Smooth muscle cell (in vitro differentiated cells): ENCODE measurements at regions not wholly inside any gene's neighbourhood (a gene's known extent, or its start where the extent isn't known, plus 50 kb on each side); places are given as distances from the start of the nearest gene placed in this dataset.

Source experiments
- DNase-seq: peaks from one replicate; lab custom pipeline; 2025; ENCODE audit not compliant: unreplicated experiment; lab: John Stamatoyannopoulos, UW
- H2AFZ ChIP-seq: fragments of 200-600 bp; sonication (generic); 2 replicates; pipeline ENCODE4 v1.6.0; 2016; ENCODE audit warnings: antibody characterized with exemption, low read depth, mild to moderate bottlenecking
- H3F3A ChIP-seq: fragments of 200-600 bp; sonication (generic); 2 replicates; pipeline ENCODE4 v1.6.0; 2017; ENCODE audit warnings: antibody characterized with exemption, low read depth
- H3K27ac ChIP-seq: fragments of 200-600 bp; sonication (generic); 2 replicates; pipeline ENCODE4 v1.5.1; 2016; ENCODE audit warnings: low read depth, mild to moderate bottlenecking
- H3K27me3 ChIP-seq: fragments of 200-600 bp; sonication (generic); 2 replicates; pipeline ENCODE4 v1.6.1; 2016; ENCODE audit warnings: low read depth, mild to moderate bottlenecking
- H3K36me3 ChIP-seq: fragments of 200-600 bp; sonication (generic); 2 replicates; pipeline ENCODE4 v1.5.1; 2016; ENCODE audit warnings: low read depth
- H3K4me1 ChIP-seq: fragments of 200-600 bp; sonication (generic); 2 replicates; pipeline ENCODE4 v1.5.1; 2016; ENCODE audit warnings: low read depth
- H3K4me2 ChIP-seq: fragments of 200-600 bp; sonication (generic); 2 replicates; pipeline ENCODE4 v1.6.0; 2016; ENCODE audit warnings: mild to moderate bottlenecking
- H3K4me3 ChIP-seq: fragments of 200-600 bp; sonication (generic); 2 replicates; pipeline ENCODE4 v1.5.1; 2016; ENCODE audit warnings: mild to moderate bottlenecking
- H3K79me2 ChIP-seq: fragments of 200-600 bp; sonication (generic); 2 replicates; pipeline ENCODE4 v1.6.0; 2016; ENCODE audit warnings: low read depth, mild to moderate bottlenecking
- H3K9ac ChIP-seq: fragments of 200-600 bp; sonication (generic); 2 replicates; pipeline ENCODE4 v1.6.0; 2016; ENCODE audit warnings: low read depth
- H3K9me3 ChIP-seq: fragments of 200-600 bp; sonication (generic); replicated peaks from 2 replicates; pipeline ENCODE4 v1.5.1; 2016; ENCODE audit warnings: low read depth
- H4K20me1 ChIP-seq: fragments of 200-600 bp; sonication (generic); 2 replicates; pipeline ENCODE4 v1.6.0; 2016; ENCODE audit warnings: low read depth
- WGBS: methylation state at CpG from one replicate; pipeline ENCODE4 v1.1.7; 2016; ENCODE audit warnings: low lambda C conversion rate; 5-methylcytosine and 5-hydroxymethylcytosine counted together
- TF ChIP-seq, protein P1 (sequence below): fragments of 200-600 bp; sonication (generic); IDR thresholded peaks from 2 replicates; pipeline ENCODE4 v1.5.1; 2017; ENCODE audit warnings: borderline replicate concordance, mild to moderate bottlenecking, antibody characterized with exemption; ENCODE audit not compliant: insufficient read depth, poor library complexity, severe bottlenecking

DNA sequence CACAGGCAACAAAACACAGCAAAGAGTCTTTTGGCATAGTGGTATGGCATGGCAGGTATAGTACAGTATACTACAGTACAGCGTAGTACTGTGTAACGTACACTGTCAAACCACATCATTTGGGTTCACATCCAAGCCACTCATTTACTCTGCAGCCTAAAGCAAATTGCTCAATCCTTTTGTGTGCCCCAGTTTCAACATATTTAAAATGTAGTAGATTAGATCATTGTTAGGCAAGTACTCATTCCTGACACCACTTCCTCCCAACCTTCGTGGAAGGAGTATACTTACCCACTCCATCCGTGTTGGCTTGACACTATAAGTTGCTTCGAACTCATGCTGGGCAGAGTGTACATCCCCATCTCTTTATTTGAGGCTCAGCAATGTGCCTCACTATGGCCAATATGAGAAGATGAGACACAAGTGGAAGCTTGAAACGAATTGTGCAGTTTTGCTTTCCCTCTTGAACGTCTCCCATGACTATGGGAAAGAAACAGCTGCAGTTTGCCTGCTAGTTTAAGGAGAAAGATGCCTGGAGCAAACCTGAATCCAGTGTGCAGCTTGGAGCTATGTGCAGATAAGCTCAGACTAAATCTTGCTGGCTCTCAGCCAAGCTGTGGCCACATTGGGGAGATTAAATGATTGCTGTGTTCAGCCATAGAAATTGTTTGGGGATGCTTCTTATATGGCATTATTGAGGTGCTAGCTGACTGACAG is 85.7 kb upstream of the TBL1X start:
- Histone ChIP-seq H2AFZ (no peak overlapping the region), H3K4me2 (no peak overlapping the region), H3K9me3 (no peaks in the 10 kb centered on the region), H3K9ac (no peak overlapping the region), H3K36me3 (no peaks in the 10 kb centered on the region), H3K27me3 (no peaks in the 10 kb centered on the region), H4K20me1 (no peaks in the 10 kb centered on the region), H3F3A (no peaks in the 10 kb centered on the region), H3K4me3 (no peak overlapping the region), H3K27ac (no peak overlapping the region), H3K4me1 (no peaks in the 10 kb centered on the region), H3K79me2 (no peaks in the 10 kb centered on the region)
- TF ChIP-seq, protein P1, sequence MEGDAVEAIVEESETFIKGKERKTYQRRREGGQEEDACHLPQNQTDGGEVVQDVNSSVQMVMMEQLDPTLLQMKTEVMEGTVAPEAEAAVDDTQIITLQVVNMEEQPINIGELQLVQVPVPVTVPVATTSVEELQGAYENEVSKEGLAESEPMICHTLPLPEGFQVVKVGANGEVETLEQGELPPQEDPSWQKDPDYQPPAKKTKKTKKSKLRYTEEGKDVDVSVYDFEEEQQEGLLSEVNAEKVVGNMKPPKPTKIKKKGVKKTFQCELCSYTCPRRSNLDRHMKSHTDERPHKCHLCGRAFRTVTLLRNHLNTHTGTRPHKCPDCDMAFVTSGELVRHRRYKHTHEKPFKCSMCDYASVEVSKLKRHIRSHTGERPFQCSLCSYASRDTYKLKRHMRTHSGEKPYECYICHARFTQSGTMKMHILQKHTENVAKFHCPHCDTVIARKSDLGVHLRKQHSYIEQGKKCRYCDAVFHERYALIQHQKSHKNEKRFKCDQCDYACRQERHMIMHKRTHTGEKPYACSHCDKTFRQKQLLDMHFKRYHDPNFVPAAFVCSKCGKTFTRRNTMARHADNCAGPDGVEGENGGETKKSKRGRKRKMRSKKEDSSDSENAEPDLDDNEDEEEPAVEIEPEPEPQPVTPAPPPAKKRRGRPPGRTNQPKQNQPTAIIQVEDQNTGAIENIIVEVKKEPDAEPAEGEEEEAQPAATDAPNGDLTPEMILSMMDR = no peak
- 67% methylated on average over 7 of the region's 7 CpGs for WGBS
- no peak for DNase-seq

DNA sequence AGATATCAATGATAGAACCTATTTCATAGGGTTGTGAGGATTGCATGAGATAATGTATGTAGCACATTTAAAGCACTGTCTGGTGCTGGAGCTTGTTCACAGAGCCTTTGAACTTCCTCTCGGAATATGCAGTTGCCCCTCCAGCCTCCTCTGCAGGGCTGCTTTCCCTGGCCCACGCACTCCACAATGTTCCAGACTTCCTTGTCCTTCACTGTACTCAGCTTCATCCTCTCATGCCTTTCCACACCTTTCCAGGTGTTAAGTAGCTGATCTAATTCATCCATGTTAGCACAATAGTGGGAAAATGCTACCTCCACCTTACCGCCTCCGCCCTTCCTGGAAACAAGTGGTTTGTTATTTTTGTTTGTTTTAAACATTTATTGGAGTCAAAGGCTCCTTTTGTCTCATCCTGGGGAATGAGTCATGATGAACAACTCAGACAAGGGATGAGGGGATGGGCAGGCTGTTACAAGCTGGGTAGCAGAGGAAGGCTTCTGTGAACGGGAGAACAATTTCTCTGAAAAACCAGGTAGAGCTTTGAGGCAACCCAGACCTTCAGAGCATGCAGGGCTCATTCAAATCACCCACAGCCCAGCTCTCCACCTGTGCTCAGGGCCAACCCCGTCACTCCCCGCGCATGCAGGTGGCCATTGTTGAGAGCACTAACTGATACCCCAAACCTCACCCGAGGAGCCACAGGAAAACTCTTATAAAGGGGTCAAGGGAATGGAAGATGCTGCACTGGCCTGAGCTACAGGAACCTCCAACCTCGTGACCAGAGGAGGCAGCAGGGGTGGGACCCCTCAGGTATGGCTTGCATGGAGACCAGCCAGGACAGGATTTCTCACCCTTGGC is 84.9 kb upstream of the TBL1X start:
- no peak overlapping the region for H3K4me3 ChIP-seq
- H3K4me1 ChIP-seq = no peaks in the 10 kb centered on the region
- no peaks in the 10 kb centered on the region for H3K36me3 ChIP-seq
- WGBS = 70% methylated on average over 10 of the region's 10 CpGs
- no peak overlapping the region for H2AFZ ChIP-seq
- no peak overlapping the region for H3K9ac ChIP-seq
- no peak overlapping the region for H3K4me2 ChIP-seq
- TF ChIP-seq, protein P1 = no peak
- H3K27me3 ChIP-seq = no peaks in the 10 kb centered on the region
- no peaks in the 10 kb centered on the region for H4K20me1 ChIP-seq
- no peaks in the 10 kb centered on the region for H3K79me2 ChIP-seq
- DNase-seq = no peak
- no peaks in the 10 kb centered on the region for H3K9me3 ChIP-seq
- no peaks in the 10 kb centered on the region for H3F3A ChIP-seq
- no peak overlapping the region for H3K27ac ChIP-seq

DNA sequence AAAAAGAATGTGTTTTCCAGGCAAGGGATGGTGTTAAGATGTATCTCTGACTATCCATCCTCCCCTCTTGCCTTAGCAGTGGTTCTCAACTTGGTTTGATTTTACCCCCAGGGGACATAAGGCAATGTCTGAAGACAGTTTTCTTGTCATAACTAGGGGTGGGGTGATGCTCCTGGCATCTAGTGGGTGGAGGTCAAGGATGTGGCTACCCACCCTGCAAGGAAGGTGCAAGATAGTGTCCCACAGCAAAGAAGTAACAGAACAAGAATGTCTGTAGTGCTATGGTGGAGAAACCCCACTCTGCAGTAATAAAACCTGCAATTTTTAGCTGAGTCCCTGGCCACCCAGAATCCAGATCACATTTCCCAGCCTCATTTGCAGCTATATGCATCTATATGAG is 81.2 kb upstream of the TBL1X start:
- H3K9me3 ChIP-seq = no peaks in the 10 kb centered on the region
- no peaks in the 10 kb centered on the region for H3F3A ChIP-seq
- no peak for DNase-seq
- no peak overlapping the region for H3K4me3 ChIP-seq
- TF ChIP-seq, protein P1 = no peak
- H3K9ac ChIP-seq = no peak overlapping the region
- H4K20me1 ChIP-seq = no peaks in the 10 kb centered on the region
- no peaks in the 10 kb centered on the region for H3K4me1 ChIP-seq
- no peak overlapping the region for H3K27ac ChIP-seq
- no peak overlapping the region for H3K4me2 ChIP-seq
- H3K36me3 ChIP-seq = no peaks in the 10 kb centered on the region
- no peaks in the 10 kb centered on the region for H3K27me3 ChIP-seq
- H2AFZ ChIP-seq = no peak overlapping the region
- no peaks in the 10 kb centered on the region for H3K79me2 ChIP-seq
